OCI-LY7 (cell line): ENCODE measurements at regions not wholly inside any gene's neighbourhood (a gene's known extent, or its start where the extent isn't known, plus 50 kb on each side); places are given as distances from the start of the nearest gene placed in this dataset.

Experiments
- BruUV-seq: library from RNA; stranded (reverse); fragments of 400-500 nt; replicated peaks from 2 replicates; lab custom pipeline; 2021; lab: Mats Ljungman, UMichigan
- CTCF ChIA-PET: fragments of 300-600 bp; sonication (Branson Sonifier 250); formaldehyde crosslinking; loops from one replicate; lab custom pipeline; 2022; ENCODE audit warnings: antibody characterized with exemption; ENCODE audit not compliant: unreplicated experiment; lab: Charles Lee
- POLR2A ChIA-PET: fragments of 300-600 bp; sonication (Branson Sonifier 250); formaldehyde crosslinking; loops from one replicate; lab custom pipeline; 2022; ENCODE audit warnings: antibody characterized with exemption; lab: Charles Lee
- DNase-seq: peaks from one replicate; pipeline ENCODE4 v3.0.0-alpha.2; 2015; ENCODE audit warnings: low spot score
- H2AFZ ChIP-seq: fragments of 200-600 bp; sonication (generic), shearing (Covaris generic); 2 replicates; pipeline ENCODE4 v1.6.1; 2014; ENCODE audit warnings: mild to moderate bottlenecking, antibody characterized with exemption, low read length, moderate library complexity
- H3K27ac ChIP-seq: fragments of 200-600 bp; sonication (generic); 2 replicates; pipeline ENCODE4 v1.5.1; 2014; ENCODE audit warnings: mixed run types, low read depth, mild to moderate bottlenecking, moderate library complexity, low read length, inconsistent platforms; ENCODE audit not compliant: poor library complexity, severe bottlenecking
- H3K36me3 ChIP-seq: fragments of 200-600 bp; sonication (generic); 2 replicates; pipeline ENCODE4 v1.6.1; 2014; ENCODE audit warnings: mild to moderate bottlenecking, antibody characterized with exemption, low read length, moderate library complexity, mixed read lengths; ENCODE audit not compliant: insufficient read depth
- H3K4me1 ChIP-seq: fragments of 200-600 bp; sonication (generic); 2 replicates; pipeline ENCODE4 v1.5.1; 2014; ENCODE audit warnings: mild to moderate bottlenecking, low read length; ENCODE audit not compliant: insufficient read depth, poor library complexity, severe bottlenecking
- H3K4me2 ChIP-seq: fragments of 200-600 bp; sonication (generic); 2 replicates; pipeline ENCODE4 v1.6.1; 2014; ENCODE audit warnings: mild to moderate bottlenecking, low read length
- H3K4me3 ChIP-seq: fragments of 200-600 bp; sonication (generic); 2 replicates; pipeline ENCODE4 v1.5.1; 2014; ENCODE audit warnings: mild to moderate bottlenecking, low read depth, low read length; ENCODE audit not compliant: poor library complexity, severe bottlenecking
- H3K79me2 ChIP-seq: fragments of 200-600 bp; sonication (generic); 2 replicates; pipeline ENCODE4 v1.6.1; 2016; ENCODE audit warnings: low read depth, mild to moderate bottlenecking, low read length, moderate library complexity, mixed read lengths; ENCODE audit not compliant: insufficient read depth
- H3K9me2 ChIP-seq: fragments of 200-600 bp; sonication (generic); 2 replicates; pipeline ENCODE4 v1.6.1; 2016; ENCODE audit warnings: mild to moderate bottlenecking, low read length, mixed read lengths; ENCODE audit not compliant: insufficient read depth
- H3K9me3 ChIP-seq: fragments of 200-600 bp; sonication (generic); 2 replicates; pipeline ENCODE4 v1.6.1; 2014; ENCODE audit warnings: mild to moderate bottlenecking, mixed run types, low read length, mixed read lengths
- H4K20me1 ChIP-seq: fragments of 200-600 bp; sonication (generic); 2 replicates; pipeline ENCODE4 v1.6.1; 2014; ENCODE audit warnings: mild to moderate bottlenecking, antibody characterized with exemption, low read length, moderate library complexity, mixed read lengths; ENCODE audit not compliant: insufficient read depth
- EZH2phosphoT487 ChIP-seq: fragments of 200-600 bp; sonication (generic); IDR thresholded peaks from 2 replicates; pipeline ENCODE4 v1.6.1; 2018; ENCODE audit warnings: low read depth, borderline replicate concordance, mild to moderate bottlenecking, mixed run types, antibody characterized with exemption, low read length, moderate library complexity, mixed read lengths
- intact Hi-C: fragments of 100-400 bp; cut with micrococcal nuclease; formaldehyde crosslinking; loops from one replicate; pipeline ENCODE4 v1.10.0; 2022; ENCODE audit not compliant: unreplicated experiment
- TF ChIP-seq, protein P1 (sequence below): fragments of 200-600 bp; sonication (generic); conservative IDR thresholded peaks from 2 replicates; pipeline ENCODE4 v1.5.1; 2014; ENCODE audit warnings: mild to moderate bottlenecking, antibody characterized with exemption, low read length, moderate library complexity, mixed read lengths

DNA sequence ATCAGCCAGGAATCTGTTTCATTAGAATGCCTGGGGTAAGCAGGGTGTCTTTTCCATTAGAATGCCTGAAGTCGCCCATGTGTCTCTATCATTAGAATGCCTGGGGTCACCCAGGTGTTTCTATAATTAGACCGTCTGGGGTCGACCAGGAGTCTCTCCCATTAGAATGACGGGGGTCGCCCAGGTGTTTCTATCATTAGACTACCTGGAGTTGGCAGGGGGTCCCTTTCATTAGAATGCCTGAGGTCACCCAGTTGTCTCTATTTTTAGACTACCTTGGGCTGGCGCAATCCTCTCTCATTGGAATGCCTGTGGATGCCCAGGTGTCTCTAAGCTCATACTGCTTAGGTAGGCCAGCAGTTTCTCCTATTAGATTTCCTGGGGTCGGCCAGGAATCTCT lies 1447.6 kb downstream of the UQCRFS1 start:
- H3K9me2 ChIP-seq: no peaks in the 10 kb centered on the region
- no peaks in the 10 kb centered on the region for H3K79me2 ChIP-seq
- H3K4me3 ChIP-seq: no peak overlapping the region
- ChIA-PET POLR2A (no interaction called here), CTCF (no interaction called here)
- no peaks in the 10 kb centered on the region for H3K36me3 ChIP-seq
- no peaks in the 10 kb centered on the region for H4K20me1 ChIP-seq
- H3K4me2 ChIP-seq: no peak overlapping the region
- H3K9me3 ChIP-seq: no peaks in the 10 kb centered on the region
- no peaks in the 10 kb centered on the region for H3K4me1 ChIP-seq
- BruUV-seq: no TSS peak
- no peak overlapping the region for H2AFZ ChIP-seq
- no peak for DNase-seq
- intact Hi-C loops: no loop called here
- H3K27ac ChIP-seq: no peak overlapping the region
- TF ChIP-seq, protein P1, sequence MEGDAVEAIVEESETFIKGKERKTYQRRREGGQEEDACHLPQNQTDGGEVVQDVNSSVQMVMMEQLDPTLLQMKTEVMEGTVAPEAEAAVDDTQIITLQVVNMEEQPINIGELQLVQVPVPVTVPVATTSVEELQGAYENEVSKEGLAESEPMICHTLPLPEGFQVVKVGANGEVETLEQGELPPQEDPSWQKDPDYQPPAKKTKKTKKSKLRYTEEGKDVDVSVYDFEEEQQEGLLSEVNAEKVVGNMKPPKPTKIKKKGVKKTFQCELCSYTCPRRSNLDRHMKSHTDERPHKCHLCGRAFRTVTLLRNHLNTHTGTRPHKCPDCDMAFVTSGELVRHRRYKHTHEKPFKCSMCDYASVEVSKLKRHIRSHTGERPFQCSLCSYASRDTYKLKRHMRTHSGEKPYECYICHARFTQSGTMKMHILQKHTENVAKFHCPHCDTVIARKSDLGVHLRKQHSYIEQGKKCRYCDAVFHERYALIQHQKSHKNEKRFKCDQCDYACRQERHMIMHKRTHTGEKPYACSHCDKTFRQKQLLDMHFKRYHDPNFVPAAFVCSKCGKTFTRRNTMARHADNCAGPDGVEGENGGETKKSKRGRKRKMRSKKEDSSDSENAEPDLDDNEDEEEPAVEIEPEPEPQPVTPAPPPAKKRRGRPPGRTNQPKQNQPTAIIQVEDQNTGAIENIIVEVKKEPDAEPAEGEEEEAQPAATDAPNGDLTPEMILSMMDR: no peak
- no peak for TF ChIP-seq EZH2phosphoT487

DNA sequence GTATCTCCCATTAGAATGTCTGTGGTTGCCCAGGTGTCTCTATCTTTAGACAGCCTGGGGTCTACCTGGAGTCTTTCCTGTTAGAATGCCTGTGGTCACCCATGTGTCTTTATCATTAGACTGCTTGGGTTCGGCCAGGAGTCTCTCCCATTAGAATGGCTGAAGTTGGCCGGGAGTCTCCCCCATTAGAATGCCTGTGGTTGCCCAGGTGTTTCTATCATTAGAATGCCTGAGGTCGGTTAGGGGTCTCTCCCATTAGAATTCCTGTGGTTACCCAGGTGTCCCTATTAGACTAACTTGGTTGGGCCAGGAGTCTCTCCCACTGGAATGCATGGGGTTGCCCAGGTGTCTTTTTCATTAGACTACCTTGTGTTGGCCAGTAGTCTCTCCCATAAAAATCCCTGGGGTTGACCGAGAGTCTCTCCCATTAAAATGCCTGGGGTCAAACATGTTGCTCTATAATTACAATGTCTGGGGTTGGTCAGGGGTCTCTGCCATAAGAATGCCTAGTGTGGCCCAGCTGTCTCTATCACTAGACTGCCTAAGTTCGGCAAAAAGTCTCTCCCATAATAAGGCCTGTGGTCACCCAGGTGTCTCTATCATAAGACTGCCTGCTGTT lies 1448.7 kb downstream of the UQCRFS1 start:
- Histone ChIP-seq H3K79me2 (no peaks in the 10 kb centered on the region), H2AFZ (no peak overlapping the region), H3K9me2 (no peaks in the 10 kb centered on the region), H4K20me1 (no peaks in the 10 kb centered on the region), H3K9me3 (no peaks in the 10 kb centered on the region), H3K4me2 (no peak overlapping the region), H3K36me3 (no peaks in the 10 kb centered on the region), H3K27ac (no peak overlapping the region), H3K4me1 (no peaks in the 10 kb centered on the region), H3K4me3 (no peak overlapping the region)
- intact Hi-C loops: no loop called here
- POLR2A ChIA-PET: no interaction called here
- no TSS peak for BruUV-seq
- no peak for DNase-seq
- TF ChIP-seq, protein P1: no peak
- no peak for TF ChIP-seq EZH2phosphoT487
- CTCF ChIA-PET: no interaction called here

DNA sequence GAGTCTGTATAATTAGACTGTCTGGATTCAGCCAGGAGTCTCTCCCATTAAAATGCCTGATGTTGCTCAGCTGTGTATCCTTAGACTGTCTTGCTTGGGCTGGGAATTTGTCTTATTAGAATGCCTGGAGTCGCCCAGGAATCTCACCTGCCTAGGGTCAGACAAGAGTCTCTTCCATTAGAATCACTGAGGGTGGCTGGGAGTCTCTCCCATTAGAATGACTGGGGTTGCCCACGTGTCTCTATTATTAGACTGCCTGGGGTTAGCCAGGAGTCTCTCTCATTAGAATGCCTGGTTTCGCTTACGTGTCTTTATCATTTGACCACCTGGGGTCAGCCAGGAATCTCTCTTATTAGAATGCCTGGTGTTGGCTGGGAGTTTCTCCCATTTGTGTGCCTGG lies 1450.0 kb downstream of the UQCRFS1 start:
- CTCF ChIA-PET: no interaction called here
- no peak overlapping the region for H3K27ac ChIP-seq
- no TSS peak for BruUV-seq
- POLR2A ChIA-PET: no interaction called here
- H3K4me3 ChIP-seq: no peak overlapping the region
- no peak overlapping the region for H2AFZ ChIP-seq
- no peaks in the 10 kb centered on the region for H3K79me2 ChIP-seq
- no peaks in the 10 kb centered on the region for H3K4me1 ChIP-seq
- TF ChIP-seq EZH2phosphoT487: no peak
- TF ChIP-seq, protein P1: no peak
- intact Hi-C loops: no loop called here
- DNase-seq: no peak
- H3K9me3 ChIP-seq: no peaks in the 10 kb centered on the region
- no peaks in the 10 kb centered on the region for H3K9me2 ChIP-seq
- no peaks in the 10 kb centered on the region for H4K20me1 ChIP-seq
- H3K4me2 ChIP-seq: no peak overlapping the region
- no peaks in the 10 kb centered on the region for H3K36me3 ChIP-seq
